ENCODE measurements at regions not wholly inside any gene's neighbourhood (a gene's known extent, or its start where the extent isn't known, plus 50 kb on each side); places are given as distances from the start of the nearest gene placed in this dataset.

- TF ChIP-seq CTCF (IDR thresholded peaks at IDR 0.05; ENCODE audit: control insufficient read depth, extremely low read depth, insufficient read depth) = no peak
- no peak overlapping the region for H3K4me3 ChIP-seq (ENCODE audit: low read depth, low read length)
- no peak for DNase-seq (ENCODE audit: low read depth)
Observed at GRCh38 chr16:9330095-9330494, 238.7 kb downstream of the HAPSTR1 start.

- no peak overlapping the region for H3K4me3 ChIP-seq (ENCODE audit: low read depth, low read length)
- no peak for TF ChIP-seq CTCF (IDR thresholded peaks at IDR 0.05; ENCODE audit: control insufficient read depth, extremely low read depth, insufficient read depth)
- no peak for DNase-seq (ENCODE audit: low read depth)
Observed at GRCh38 chr16:9331503-9331902, 240.1 kb downstream of the HAPSTR1 start.

DNA sequence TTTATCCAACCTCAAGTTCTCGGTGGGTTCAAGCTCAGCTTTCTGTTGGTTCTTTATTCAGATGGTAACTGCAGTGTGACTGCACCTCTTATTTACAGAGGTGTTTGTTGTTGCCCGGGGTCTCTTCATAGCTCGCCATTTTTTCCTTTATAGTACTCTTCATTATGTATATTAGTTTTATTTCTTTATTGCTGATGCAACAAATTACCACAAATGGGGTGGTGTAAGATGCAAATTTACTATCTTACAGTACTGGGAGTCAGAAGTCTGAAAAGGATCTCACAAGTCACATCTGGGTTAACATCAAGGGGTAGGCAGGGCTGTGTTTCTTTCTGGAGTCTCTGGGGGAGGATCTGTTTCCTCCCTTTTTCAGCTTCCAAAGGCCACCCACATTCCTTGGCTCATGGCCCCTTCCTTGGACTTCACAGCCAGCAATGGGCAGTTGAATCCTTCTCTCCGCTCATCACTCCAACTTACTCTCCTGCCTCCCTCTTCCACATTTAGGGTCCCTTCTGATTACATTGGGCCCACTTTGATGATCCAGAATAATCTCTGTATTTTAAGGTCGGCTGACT, 241.2 kb downstream of the HAPSTR1 start:
- no peak overlapping the region for H3K4me3 ChIP-seq (ENCODE audit: low read depth, low read length)
- no peak for DNase-seq (ENCODE audit: low read depth)
- TF ChIP-seq CTCF (IDR thresholded peaks at IDR 0.05; ENCODE audit: control insufficient read depth, extremely low read depth, insufficient read depth) = no peak

- no peak for TF ChIP-seq CTCF (IDR thresholded peaks at IDR 0.05; ENCODE audit: control insufficient read depth, extremely low read depth, insufficient read depth)
- no peak overlapping the region for H3K4me3 ChIP-seq (ENCODE audit: low read depth, low read length)
- no peak for DNase-seq (ENCODE audit: low read depth)
Observed at GRCh38 chr16:9333469-9333868, 242.0 kb downstream of the HAPSTR1 start.

DNA sequence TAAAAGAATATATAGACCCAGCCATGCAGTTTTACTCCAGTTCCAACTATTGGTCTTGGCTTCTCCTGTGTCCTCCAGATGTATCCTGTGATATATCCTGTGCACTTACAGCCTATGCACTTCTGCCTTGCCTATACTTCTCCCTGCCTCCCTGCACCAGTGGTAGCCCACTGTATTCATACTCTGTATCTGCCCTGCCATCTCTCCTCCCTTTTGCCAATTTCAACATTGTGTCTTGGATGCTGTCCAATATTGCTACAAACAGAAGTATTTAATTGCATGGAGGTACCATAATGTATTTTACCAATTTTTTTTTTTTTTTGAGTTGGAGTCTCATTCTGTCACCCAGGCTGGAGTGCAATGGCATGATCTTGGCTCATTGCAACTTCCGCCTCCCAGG, 242.7 kb downstream of the HAPSTR1 start:
- DNase-seq (ENCODE audit: low read depth) = no peak
- H3K4me3 ChIP-seq (ENCODE audit: low read depth, low read length) = no peak overlapping the region
- no peak for TF ChIP-seq CTCF (IDR thresholded peaks at IDR 0.05; ENCODE audit: control insufficient read depth, extremely low read depth, insufficient read depth)

GRCh38 chr16:9337308-9338032, 246.0 kb downstream of the HAPSTR1 start:
- no peak for DNase-seq (ENCODE audit: low read depth)
- H3K4me3 ChIP-seq (ENCODE audit: low read depth, low read length) = no peak overlapping the region
- TF ChIP-seq CTCF (IDR thresholded peaks at IDR 0.05; ENCODE audit: control insufficient read depth, extremely low read depth, insufficient read depth) = no peak

- DNase-seq (ENCODE audit: low read depth) = no peak
- H3K4me3 ChIP-seq (ENCODE audit: low read depth, low read length) = no peak overlapping the region
- no peak for TF ChIP-seq CTCF (IDR thresholded peaks at IDR 0.05; ENCODE audit: control insufficient read depth, extremely low read depth, insufficient read depth)
Observed at GRCh38 chr16:9338068-9338467, 246.6 kb downstream of the HAPSTR1 start.

All from LNCaP clone FGC (cell line).